Nephron progenitor cell (in vitro differentiated cells): ENCODE measurements at regions not wholly inside any gene's neighbourhood (a gene's known extent, or its start where the extent isn't known, plus 50 kb on each side); places are given as distances from the start of the nearest gene placed in this dataset.

Experiments used
- DNase-seq: peaks from one replicate; pipeline ENCODE4 v3.0.0; 2021
- H3K27ac Mint-ChIP-seq: 2 replicates; pipeline ENCODE4 v1.8.0; 2021; ENCODE audit warnings: mild to moderate bottlenecking, moderate library complexity, mixed read lengths
- H3K27me3 Mint-ChIP-seq: 2 replicates; pipeline ENCODE4 v1.8.0; 2021; ENCODE audit warnings: mild to moderate bottlenecking, low read depth, mixed read lengths; ENCODE audit not compliant: poor library complexity
- H3K36me3 Mint-ChIP-seq: 2 replicates; pipeline ENCODE4 v1.8.0; 2021; ENCODE audit warnings: low read depth, mixed read lengths
- H3K4me1 Mint-ChIP-seq: 2 replicates; pipeline ENCODE4 v1.8.0; 2021; ENCODE audit warnings: mixed read lengths
- H3K4me3 Mint-ChIP-seq: 2 replicates; pipeline ENCODE4 v1.8.0; 2021; ENCODE audit warnings: mild to moderate bottlenecking, moderate library complexity, mixed read lengths
- H3K9me3 Mint-ChIP-seq: 2 replicates; pipeline ENCODE4 v1.8.0; 2021; ENCODE audit warnings: mild to moderate bottlenecking, moderate library complexity, mixed read lengths
- TF ChIP-seq, protein P1 (sequence below): fragments of 200-600 bp; sonication (generic); IDR thresholded peaks from 2 replicates; pipeline ENCODE4 v1.5.0; 2021; ENCODE audit warnings: antibody characterized with exemption

DNA sequence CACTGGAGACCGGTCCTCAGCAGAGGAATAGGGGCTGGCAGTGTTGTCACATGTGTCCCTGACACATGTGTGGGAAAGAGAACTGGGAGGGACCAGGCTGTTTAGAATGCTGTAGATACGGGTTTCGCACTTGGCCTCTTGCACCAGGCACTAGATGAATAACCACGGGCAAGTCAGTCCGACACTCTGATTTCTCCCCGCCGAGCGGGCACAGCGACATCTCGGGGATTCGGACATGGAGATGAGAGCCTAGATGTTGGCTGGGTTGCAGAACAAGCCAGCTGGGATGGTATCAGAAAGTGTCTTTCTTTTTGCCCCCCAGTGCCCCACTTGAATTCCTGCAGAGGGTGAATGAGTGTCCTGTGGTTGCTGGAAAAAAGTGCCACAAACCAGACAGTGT lies 80.6 kb upstream of the SLC22A11 start:
- no peak overlapping the region for H3K27ac Mint-ChIP-seq
- H3K36me3 Mint-ChIP-seq, result no peaks in the 10 kb centered on the region
- H3K4me3 Mint-ChIP-seq, result no peak overlapping the region
- H3K4me1 Mint-ChIP-seq, result peaks cover 27% of the 10 kb centered on the region
- TF ChIP-seq, protein P1, sequence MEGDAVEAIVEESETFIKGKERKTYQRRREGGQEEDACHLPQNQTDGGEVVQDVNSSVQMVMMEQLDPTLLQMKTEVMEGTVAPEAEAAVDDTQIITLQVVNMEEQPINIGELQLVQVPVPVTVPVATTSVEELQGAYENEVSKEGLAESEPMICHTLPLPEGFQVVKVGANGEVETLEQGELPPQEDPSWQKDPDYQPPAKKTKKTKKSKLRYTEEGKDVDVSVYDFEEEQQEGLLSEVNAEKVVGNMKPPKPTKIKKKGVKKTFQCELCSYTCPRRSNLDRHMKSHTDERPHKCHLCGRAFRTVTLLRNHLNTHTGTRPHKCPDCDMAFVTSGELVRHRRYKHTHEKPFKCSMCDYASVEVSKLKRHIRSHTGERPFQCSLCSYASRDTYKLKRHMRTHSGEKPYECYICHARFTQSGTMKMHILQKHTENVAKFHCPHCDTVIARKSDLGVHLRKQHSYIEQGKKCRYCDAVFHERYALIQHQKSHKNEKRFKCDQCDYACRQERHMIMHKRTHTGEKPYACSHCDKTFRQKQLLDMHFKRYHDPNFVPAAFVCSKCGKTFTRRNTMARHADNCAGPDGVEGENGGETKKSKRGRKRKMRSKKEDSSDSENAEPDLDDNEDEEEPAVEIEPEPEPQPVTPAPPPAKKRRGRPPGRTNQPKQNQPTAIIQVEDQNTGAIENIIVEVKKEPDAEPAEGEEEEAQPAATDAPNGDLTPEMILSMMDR, result no peak
- no peak for DNase-seq
- H3K9me3 Mint-ChIP-seq, result peaks cover 23% of the 10 kb centered on the region
- peaks cover 51% of the 10 kb centered on the region for H3K27me3 Mint-ChIP-seq

DNA sequence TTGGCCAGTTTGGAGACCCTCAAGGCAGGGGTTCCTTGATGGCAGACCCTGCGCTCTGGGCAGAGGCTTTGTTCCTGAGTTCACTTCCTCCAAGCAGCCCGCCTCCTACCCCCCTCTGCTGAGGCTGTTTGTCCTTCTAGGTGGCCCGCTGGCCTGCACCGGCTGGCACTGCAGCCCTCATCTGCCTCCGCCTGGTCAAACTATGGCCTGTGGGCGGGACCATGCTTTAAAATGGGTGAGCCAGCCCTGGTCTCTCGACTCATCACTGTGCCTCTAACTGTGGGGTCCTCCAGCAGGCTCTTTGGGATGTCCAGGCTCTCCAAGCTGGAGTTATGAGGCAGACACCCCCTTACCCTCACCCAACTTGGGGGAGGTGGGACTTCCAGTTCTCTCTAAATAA lies 78.9 kb upstream of the SLC22A11 start:
- peaks cover 14% of the 10 kb centered on the region for H3K9me3 Mint-ChIP-seq
- peaks cover 27% of the 10 kb centered on the region for H3K4me1 Mint-ChIP-seq
- TF ChIP-seq, protein P1, result no peak
- H3K27me3 Mint-ChIP-seq, result peaks cover 41% of the 10 kb centered on the region
- no peak overlapping the region for H3K4me3 Mint-ChIP-seq
- DNase-seq, result no peak
- H3K36me3 Mint-ChIP-seq, result no peaks in the 10 kb centered on the region
- no peak overlapping the region for H3K27ac Mint-ChIP-seq

DNA sequence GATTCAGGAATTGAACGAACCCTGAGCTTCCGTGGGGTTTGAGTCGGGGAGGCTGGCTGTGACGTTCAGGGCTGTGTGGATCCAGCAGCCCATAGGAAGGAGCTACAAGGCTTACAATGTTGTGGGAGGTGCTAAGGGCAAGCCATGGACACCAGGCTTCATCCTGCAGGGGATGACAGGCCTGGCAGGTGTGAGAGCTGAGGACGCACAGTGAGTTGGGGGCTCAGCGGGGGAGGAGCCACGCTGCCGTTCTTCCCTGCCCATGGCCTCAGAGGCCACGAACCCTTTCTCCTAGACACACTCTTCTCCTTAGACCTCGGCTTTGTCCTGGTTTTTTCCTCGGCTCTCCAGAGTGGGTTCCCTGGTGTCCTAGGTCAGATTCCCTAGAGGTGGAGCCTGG lies 78.1 kb upstream of the SLC22A11 start:
- Mint-ChIP-seq H3K36me3 (no peaks in the 10 kb centered on the region), H3K4me3 (no peak overlapping the region), H3K27ac (no peak overlapping the region), H3K4me1 (peaks cover 27% of the 10 kb centered on the region), H3K27me3 (peaks cover 41% of the 10 kb centered on the region), H3K9me3 (peaks cover 8% of the 10 kb centered on the region)
- no peak for DNase-seq
- TF ChIP-seq, protein P1, result no peak

DNA sequence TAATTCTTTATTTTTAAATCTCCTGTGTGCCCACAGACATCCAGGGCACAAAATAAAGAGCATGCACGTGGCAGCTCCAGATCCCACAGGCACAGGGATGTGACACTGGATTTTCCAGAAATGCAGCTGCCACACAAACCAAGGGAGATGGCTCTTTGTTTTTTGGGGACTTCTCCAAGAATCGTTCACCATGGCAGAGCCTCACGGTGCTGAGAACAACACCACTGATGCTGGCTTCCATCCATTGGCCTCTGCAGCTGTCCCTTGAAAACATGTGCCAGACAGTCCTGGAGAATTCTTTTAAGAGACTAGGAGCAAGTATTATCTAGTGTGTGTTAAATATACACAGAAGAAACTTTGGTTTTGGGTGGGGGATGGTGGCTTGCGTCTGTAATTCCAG lies 73.2 kb upstream of the SLC22A11 start:
- peaks cover 8% of the 10 kb centered on the region for H3K4me1 Mint-ChIP-seq
- TF ChIP-seq, protein P1, result no peak
- H3K36me3 Mint-ChIP-seq, result no peaks in the 10 kb centered on the region
- H3K9me3 Mint-ChIP-seq, result peaks cover 4% of the 10 kb centered on the region
- H3K27me3 Mint-ChIP-seq, result peaks cover 43% of the 10 kb centered on the region
- no peak overlapping the region for H3K4me3 Mint-ChIP-seq
- no peak for DNase-seq
- H3K27ac Mint-ChIP-seq, result no peak overlapping the region

DNA sequence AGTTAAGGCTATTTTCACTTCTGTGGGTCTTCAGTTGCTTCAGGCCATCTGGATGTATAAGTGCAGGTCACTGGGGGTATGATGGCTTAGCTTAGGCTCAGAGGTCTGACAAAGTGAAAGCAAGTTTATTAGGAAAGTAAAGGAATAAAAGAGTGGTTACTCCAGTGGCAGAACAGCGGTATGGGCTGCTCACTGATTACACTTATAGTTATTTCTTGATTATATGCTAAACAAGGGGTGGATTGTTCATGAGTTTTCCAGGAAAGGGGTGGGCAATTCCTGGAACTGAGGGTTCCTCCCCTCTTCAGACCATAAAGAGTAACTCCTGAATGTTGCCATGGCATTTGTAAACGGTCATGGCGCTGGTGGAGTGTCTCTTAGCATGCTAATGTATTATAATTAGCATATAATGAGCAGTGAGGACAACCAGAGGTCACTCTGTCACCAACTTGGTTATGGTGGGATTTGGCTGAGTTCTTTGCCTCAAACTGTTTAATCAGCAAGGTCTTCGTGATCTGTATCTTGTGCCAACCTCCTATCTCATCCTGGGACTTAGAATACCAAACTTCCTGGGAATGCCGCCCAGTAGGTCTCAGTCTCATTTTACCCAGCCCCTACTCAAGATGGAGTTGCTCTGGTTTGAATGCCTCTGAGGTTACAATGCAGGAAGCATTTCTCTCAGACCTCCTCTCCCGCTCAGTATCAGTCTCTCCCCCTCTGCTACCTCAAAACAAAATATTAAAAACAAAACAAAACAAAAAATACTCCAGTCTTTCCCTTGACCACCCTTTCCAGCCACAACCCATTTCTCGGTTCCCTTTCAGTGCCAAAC lies 71.3 kb upstream of the SLC22A11 start:
- Mint-ChIP-seq H3K9me3 (no peaks in the 10 kb centered on the region), H3K36me3 (no peaks in the 10 kb centered on the region), H3K27ac (no peak overlapping the region), H3K4me1 (peaks cover 2% of the 10 kb centered on the region), H3K4me3 (no peak overlapping the region), H3K27me3 (peaks cover 34% of the 10 kb centered on the region)
- DNase-seq, result no peak
- TF ChIP-seq, protein P1, result no peak

DNA sequence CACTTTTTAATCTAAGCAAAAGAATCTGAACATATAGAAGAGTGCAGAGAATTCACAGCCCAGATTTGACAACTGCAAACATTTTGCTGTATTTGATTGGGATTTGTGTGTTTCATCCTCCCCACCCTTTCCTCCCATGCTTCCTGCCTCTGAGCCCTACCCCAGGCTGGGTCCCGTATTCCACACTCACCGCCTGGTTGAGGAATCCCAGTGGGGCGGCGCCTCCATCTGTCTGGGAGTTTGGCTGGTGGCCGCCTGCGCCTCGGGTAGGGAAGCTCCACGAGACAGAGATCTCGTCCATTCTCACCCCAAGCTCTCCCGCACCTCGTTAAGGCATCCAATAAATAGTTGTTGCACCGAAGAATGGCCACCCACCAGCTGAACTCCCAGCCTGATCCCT lies 70.7 kb upstream of the SLC22A11 start:
- Mint-ChIP-seq H3K9me3 (no peaks in the 10 kb centered on the region), H3K27ac (no peak overlapping the region), H3K27me3 (peaks cover 39% of the 10 kb centered on the region), H3K36me3 (no peaks in the 10 kb centered on the region), H3K4me3 (no peak overlapping the region), H3K4me1 (peaks cover 9% of the 10 kb centered on the region)
- TF ChIP-seq, protein P1, result no peak
- no peak for DNase-seq
